ENCODE measurements at regions not wholly inside any gene's neighbourhood (a gene's known extent, or its start where the extent isn't known, plus 50 kb on each side); places are given as distances from the start of the nearest gene placed in this dataset.

DNA sequence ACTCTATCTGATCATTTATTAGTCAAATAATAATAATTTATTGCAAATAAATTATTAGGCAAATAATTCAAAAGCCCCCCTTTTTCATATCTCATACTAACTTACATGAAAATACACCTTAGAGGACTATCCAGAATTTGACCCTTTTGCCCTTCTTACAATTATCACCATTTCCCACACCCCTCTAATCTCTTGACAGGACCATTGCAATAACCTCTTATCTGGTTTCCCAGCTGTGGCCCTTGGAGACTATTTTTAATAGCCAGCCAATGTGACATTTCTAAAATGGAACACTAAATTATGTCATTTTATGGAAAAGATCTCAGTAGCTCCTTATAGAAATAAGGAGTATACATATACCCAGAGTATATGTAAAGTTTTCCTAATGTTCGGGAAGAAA is 588.4 kb upstream of the COX7C start:
- no peak for DNase-seq (ENCODE audit: low spot score)

DNA sequence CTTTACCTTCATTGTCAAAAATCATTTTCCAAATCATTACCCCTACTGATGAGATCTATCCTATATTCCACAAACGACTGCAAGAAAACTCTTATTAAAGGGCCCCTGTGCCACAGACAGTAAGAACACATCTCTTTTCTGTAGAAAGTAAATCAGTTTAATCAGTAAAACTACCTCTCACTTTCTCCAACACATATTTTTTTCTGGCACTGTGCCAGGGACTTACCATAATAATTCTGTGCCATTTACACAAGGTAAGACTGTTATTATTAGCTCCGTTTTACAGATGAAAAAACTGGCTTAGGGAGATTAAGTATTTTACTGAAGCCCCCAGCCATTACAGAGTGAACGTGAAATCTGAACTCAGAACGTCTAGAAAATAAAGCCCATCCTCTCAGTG is 587.0 kb upstream of the COX7C start:
- no peak for DNase-seq (ENCODE audit: low spot score)

DNA sequence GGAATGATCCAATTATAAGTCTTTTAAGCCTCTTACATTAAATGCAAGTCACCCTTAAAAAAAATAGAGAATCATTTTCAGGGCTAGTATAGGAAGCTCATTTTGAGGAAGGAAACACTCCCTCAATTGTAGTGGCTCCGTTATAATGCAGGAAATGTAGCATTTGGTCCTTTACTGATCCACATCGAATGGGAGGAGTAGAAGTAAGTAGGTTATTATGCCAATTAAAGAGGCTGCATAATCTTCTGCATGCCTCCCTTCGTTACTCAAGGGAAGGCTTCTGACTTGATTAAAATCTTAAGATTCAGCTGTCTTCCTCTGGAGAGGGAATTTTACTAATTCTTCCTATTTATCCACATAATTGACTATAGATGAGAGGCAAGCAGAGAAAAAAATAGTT is 579.2 kb upstream of the COX7C start:
- DNase-seq (ENCODE audit: low spot score) = no peak

DNA sequence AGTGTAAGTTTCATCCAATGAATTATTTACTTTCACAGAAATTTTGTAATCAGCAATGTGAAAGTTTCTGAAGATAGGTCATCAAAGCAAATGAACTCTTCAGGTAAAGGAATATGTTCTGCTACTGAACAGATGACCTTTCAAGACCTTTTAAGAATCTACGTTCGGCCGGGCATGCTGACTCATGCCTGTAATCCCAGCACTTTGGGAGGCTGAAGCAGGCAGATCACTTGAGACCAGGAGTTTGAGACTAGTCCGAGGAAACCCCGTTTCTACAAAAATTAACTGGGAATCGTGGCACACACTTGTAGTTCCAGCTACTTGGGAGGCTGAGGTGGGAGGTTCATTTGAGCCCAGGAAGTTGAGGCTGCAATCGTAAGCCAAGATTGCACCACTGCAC is 578.4 kb upstream of the COX7C start:
- DNase-seq (ENCODE audit: low spot score) = no peak

DNA sequence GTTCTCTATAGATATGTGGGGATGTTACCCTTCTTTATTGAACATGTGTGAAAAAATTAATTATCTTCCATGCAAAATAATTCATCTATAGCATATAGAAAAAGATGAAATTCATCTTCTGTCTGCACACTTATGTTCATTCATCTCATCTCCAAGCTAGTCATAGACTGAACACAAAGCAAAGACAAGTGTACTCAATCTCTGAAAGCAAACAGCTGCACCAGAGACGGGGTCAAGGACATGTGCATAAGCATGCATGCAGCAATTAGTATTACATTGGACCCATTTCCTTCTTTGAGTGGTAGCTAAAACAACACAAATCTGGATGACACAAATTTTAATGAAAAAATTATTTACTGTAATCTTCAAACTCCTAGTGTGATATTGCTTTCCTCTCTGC is 547.0 kb upstream of the COX7C start:
- DNase-seq (ENCODE audit: low spot score) = no peak

DNA sequence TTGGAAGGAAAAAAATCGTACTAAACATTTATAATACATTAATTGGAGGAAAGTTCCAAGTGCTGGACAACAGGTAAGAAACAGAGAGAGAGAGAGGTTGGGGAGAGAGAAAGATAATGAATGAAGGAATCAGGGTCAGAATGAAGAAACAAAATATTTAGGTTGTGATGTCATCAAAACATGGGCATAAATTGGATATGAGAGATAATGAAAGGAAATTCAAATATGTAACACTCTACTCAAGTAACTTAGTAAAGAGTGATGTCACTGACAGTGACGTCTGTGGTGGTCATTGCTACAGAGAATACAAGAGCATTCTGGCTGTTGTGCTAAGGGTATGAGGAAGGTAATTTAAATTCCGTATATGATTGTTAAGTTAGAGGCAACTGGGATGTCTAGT is 543.4 kb upstream of the COX7C start:
- no peak for DNase-seq (ENCODE audit: low spot score)

DNA sequence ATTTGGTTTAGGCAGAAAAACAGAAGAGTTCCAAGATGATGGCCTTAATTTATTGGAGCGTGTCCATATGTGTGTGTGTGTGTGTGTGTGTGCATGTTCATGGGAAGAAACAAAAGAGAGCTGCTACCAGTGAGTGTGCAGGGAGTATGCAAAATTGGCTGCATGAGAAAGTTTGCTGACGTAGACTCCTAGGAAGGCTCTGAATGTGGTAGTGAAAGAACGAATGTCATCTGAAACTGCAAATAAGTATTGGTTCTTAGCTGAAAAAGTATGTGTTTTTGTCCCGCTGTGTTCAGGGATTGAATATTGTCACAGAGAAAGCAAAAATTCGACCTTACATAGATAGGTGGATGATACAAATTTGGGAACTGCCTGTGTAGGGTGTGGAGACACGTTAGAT is 542.6 kb upstream of the COX7C start:
- no peak for DNase-seq (ENCODE audit: low spot score)

DNA sequence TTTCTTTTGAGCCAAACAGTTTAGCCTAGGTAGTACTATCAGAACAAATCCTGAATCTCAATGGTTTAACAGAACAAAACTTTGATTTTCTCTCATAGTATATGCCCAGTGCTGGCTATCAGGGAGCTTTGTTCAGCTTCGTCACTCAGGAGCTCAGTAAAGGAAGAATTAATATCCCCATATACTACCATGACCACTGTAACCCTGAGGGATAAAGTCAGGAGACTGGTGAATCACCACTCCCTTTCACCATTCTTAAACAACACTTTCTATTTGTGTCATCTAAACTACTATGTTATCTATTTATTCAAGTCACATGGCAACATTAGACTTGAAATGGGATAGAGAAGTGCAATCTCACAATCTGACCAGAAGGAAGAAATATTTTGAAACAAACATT is 522.6 kb upstream of the COX7C start:
- no peak for DNase-seq (ENCODE audit: low spot score)

DNA sequence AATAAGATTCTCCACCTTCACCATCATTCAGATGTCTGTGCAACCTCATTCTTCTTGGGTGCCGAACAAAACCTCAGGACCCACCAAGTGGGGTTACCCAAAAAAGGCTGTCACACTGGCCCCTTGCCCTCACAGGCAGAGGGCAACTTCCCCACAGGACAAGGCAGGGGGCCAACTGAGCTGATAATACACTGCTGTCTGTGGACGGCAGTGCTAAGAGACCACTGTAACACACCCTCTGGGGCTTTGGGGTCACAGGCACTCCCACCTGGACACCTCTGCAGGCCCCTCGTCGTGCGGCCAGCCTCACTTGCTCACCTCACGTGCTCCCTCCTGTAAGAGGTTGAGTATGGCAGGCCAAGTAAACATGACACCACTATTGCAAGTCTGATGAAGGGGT is 515.8 kb upstream of the COX7C start:
- DNase-seq (ENCODE audit: low spot score) = no peak

DNA sequence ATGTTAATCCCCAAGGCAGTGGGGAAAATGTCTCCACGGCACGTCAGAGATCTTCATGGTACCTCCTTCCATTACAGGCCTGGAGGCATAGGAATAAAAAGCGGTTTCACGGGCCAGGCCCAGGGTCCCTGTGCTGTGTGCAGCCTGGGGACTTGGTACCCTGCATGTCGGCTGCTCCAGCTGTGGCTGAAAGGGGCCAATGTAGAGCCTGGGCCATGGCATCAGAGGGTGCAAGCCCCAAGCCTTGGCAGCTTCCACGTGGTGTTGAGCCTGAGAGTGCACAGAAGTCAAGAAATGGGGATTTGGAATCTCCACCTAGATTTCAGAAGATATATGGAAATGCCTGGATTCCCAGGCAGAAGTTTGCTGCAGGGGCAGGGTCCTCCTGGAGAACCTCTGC is 508.9 kb upstream of the COX7C start:
- no peak for DNase-seq (ENCODE audit: low spot score)

DNA sequence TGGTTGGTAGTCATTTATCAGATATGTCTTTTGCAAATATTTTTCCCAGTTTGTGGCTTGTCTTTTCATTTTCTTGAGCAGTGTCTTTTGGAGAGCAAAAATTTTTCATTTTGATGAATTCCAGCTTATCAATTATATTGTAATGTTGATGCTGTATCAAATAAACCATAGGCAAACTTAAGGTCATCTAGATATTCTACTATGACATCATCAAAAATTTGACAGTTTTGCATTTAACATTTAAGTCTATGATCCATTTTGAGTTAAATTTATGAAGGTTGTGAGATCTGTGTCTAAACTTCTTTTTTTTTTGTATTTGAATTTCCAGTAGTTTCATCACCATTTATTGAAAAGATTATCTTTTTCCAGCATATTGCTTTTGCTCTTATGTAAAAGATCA is 505.5 kb upstream of the COX7C start:
- DNase-seq (ENCODE audit: low spot score) = no peak

DNA sequence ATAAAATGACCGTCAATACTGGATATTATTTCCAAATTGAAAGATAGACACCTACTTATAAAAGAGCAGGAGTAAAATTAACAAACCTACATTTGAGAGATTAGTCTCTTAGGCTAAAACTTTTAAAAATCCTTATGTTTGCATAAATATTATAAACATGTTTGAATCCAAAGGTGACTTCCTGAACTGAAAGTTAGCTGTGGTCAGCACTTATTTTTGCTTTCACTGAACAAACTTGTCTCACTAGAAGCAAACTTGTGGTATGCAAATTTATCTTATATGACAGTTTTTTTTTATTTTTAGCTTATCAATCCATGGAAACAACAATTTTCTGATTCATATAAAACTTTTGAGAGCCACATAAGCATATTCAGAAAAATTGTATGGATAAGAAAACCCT is 502.6 kb upstream of the COX7C start:
- no peak for DNase-seq (ENCODE audit: low spot score)

DNA sequence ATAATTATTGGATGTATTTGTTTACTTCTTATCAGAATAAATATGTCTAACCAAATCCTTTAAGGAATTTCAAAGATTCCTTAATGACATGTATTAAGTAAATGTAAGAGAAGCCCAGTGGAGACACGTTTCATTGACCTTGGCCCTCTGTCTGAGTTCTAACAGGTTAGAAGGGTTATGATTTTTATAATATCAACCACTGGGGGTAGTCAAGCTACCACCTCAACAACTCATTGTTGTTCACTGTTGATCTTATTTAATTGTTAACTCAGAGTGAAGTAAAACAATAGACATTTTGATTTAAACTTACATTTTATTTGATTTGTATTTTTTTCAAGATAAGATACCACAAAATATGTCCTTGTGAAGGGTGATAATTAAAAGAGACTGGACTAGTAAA is 499.2 kb upstream of the COX7C start:
- no peak for DNase-seq (ENCODE audit: low spot score)

DNA sequence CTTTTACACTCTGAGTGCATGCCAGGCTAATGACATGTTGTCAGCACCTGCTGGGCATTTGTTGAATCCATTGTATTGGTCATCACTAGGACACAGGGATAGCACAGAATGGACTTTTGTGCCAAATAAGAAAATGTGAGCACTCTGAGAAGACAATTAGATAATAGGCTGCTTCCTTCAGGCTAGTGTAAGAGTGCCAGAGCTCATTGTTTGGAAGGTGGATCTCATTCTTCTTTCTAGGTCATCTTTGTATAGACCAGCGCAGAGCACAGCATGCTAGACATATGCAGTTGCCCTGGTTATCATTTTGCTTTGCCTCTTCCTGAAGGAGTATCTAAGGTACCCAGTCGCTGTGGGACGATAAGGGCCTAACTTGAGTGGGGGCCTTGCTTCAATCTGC is 493.4 kb upstream of the COX7C start:
- no peak for DNase-seq (ENCODE audit: low spot score)

DNA sequence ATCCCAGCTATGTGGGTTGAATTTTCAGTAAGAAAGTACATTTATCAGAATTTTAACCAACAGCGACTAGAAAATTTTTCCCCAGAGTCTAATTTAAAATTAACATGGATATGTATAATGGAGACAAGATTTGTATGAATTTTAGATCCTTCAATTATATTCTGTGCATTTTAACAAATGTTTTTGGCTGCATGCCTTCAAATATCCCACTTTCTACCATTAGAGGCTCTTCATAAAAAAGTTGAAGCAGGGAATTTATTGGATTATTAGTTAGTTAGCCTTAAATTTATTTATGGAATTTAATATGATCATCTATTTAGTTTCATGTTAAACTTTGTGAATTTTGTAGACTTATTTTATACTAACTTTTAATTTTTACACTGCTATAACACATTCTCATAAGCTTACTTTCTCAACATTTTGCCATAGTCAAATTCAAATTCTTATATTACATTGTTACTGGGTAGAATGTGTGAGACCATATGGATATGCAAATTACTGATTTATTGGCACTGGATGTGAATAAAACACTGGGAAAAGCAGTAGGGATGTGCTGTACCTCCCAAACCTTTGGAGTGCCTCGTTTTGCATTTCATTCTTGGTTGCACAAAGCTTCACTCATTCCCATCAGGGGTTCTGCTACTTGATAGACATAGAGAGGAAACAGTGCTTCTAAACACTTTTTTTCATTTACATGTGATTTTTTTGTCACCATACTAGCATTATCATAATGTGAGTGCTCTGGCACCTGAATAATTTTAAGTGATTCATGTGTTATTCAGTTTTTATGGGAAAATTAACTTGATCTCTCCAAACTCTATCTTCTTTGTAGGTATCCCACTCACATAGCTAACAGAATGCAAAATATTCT is 491.8 kb upstream of the COX7C start:
- DNase-seq (ENCODE audit: low spot score) = no peak

DNA sequence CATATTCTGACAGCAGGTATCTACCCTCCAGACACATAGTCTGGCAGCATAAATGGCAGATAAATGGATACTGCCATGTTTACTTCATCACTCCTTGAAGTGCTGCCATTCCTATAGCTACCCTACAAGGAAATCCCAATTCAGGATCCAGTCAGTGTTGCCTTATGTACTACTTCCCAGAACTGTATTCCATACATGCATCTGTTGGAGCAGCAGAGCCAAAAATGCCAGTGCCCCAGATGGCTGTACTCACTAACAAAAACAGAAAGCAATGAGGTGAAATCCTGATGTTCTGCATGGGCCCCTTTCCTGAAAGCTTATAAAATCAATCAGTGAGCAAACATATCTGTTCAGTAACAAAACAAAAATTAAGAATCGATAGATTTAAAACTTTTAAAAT is 490.0 kb upstream of the COX7C start:
- DNase-seq (ENCODE audit: low spot score) = no peak

DNA sequence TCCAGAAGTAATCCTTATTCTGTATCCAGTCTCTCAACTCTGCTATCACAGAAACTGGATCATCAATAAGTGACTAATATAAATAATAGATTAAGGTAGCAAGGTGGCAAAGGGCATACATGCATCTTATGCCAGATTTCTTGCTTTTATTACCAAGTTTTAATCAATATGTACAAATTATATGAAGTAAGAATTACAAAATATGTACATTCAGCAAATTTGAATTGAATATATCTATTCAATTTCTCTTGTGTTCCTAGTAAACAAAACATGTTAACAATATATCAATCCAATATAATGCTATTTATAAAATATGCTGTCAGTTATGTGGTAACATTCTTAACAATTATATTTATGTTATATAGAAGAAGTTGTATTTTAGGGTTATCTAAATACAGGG is 488.7 kb upstream of the COX7C start:
- DNase-seq (ENCODE audit: low spot score) = no peak

DNA sequence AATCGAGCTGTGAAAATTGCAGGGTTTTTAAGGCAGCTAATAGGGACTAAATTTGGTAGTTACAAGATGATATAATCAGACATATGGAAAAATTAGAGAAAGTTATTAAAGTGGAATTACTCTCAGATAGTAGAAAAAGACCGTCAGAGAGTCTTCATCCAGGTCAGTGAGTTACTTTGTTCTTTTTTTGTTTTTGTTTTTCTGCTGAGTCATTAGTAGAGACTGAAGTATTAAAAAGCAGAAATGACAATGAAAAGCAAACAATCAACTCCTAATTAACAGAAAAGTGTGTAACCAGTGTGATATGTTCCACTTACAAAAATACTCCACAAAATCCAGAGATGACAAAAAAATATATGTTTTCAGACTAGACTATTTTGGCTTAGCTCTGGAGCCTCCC is 480.4 kb upstream of the COX7C start:
- no peak for DNase-seq (ENCODE audit: low spot score)

DNA sequence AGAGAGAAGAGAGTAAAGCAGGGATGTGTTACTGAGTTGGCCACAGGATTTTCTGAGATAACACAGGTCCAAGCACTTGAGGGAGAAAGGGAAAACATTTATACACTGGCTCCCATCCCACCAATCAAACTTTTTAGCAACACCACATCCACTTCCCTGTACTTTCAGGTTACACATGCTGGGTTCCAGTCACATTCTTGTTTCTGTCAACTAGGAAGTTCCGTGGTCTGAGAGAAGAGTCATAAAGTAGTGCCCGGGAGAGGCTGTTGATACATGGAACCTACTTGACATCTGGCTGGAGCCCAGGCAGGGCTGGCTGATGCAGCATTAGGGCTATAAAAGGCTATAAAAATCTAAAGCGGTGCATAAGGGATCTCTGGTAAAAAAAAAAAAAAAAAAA is 473.9 kb upstream of the COX7C start:
- DNase-seq (ENCODE audit: low spot score) = no peak

DNA sequence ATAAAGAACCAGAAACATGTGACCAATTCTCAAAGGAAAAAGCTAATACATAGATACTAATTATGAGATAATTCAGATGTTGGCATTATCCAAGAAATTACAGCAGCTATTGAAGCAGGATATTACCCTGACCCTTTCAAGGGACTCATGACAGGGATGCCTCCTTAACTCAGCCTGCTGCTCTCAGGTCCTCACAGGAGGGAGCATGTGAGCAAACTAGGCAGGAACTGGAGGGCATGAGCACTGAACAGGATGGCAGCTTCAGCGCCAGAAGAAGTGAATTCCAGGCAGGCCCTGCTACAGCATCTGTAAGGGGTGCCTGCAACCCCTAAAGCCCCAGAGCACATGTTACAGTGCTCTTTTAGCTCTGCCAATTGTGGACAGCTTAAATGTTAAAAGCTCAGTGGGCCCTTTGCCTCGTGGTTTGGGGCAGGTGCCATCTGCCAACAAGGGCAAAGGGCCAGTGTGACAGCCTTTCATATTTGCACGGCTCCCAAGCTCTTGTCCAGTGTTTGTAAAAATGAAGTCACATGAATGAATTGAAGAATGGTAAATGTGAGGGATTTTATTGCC is 464.7 kb upstream of the COX7C start:
- no peak for DNase-seq (ENCODE audit: low spot score)

DNA sequence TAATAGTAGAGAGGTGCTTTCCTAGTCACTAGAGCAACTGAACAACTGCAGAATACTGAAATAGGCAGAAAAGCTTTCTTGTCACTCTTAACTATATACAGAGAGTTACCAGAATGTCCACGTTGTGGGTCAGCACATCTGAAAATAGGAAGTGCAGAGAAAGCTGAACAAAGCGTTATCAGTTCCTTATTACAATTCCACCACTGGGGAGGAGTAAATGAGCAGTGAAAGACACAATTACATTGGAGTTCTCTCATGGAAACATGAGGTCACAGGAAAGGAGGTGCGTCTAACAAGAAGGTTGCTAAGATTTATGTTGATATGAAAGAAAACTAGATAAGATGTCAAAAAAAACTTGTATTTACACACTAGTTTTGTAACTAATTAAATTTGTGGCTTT is 461.9 kb upstream of the COX7C start:
- no peak for DNase-seq (ENCODE audit: low spot score)

DNA sequence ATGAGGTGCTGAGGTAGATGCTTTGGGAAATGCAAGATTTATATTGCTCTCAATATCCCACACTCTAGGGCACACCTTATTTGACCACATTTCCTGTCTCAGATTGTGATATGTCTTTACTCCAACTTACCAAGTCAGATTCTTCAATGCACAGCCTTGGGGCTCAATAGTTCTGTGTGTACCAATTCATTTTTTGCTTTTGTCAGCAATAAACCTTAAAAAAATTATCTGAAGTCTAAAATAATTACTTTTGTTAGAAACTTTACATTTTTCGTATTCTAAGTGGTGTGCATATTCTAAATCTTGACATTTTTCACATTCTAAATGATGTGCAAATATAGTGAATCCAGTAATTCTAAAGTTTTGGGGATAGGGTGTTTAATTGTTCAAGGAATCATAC is 447.5 kb upstream of the COX7C start:
- no peak for DNase-seq (ENCODE audit: low spot score)

DNA sequence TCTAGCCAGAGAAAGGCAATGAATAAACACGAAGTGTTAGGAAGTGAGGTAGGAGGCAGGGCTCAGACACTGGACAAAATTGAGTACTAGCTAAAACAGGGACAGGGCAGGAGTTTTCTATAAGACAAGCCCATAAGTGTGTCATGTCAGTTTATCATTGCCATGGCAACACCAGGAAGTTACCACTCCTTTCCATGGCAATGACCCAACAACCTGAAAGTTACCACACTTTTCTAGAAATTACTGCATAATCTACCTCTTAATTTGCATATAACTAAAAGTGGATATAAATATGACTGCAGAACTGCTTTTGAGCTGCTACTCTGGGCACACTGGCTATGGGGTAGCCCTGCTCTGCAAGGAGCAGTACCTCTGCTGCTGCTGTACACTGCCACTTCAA is 442.5 kb upstream of the COX7C start:
- no peak for DNase-seq (ENCODE audit: low spot score)

DNA sequence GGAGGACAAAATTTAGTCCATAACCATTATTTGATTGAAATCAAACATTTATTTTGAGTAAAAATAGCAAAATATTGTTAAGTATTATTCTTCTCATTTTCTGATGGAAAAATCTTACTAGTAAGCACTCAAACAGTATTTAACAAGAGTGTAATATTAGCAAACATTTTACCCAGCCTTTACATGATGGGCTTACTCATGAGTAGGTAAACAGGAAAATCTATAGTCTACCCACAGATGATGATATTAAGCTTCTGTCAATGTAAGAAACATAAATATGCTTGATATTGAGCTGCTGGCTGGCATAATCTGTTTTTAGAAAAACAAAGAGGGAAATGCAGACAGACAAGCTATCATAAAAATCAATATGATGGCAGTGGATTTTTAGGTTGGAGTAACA is 418.5 kb upstream of the COX7C start:
- DNase-seq (ENCODE audit: low spot score) = no peak
